ENCODE measurements at regions not wholly inside any gene's neighbourhood (a gene's known extent, or its start where the extent isn't known, plus 50 kb on each side); places are given as distances from the start of the nearest gene placed in this dataset.

DNA sequence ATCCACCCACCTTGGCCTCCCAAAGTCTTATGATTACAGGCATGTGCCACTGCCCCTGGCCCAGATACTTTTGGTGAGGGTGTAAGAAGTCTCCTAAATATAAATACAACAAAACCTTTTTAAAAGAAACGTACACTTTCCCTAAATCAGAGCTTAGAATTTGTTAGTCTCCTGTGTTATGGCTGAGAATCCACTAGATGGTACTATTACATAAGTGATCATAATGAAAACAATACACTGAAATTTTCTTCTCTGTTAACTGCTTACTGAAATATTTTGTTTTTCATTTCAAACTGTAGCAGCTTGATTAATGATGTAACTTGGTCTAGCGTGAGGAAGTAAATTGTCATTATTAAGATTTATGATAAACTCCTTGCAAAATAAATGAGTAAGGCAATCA lies 74.8 kb upstream of the FAM98A start:
- no peaks in the 10 kb centered on the region for H3K27me3 Mint-ChIP-seq
- no peak overlapping the region for H3K4me3 Mint-ChIP-seq (ENCODE audit: low read depth)
- no peak overlapping the region for H3K27ac Mint-ChIP-seq
- H3K9me3 Mint-ChIP-seq (ENCODE audit: low read depth): no peaks in the 10 kb centered on the region
- DNase-seq (ENCODE audit: low spot score, unreplicated experiment): no peak
- H3K4me1 Mint-ChIP-seq (ENCODE audit: low read depth): no peaks in the 10 kb centered on the region
- TF ChIP-seq, protein P1, sequence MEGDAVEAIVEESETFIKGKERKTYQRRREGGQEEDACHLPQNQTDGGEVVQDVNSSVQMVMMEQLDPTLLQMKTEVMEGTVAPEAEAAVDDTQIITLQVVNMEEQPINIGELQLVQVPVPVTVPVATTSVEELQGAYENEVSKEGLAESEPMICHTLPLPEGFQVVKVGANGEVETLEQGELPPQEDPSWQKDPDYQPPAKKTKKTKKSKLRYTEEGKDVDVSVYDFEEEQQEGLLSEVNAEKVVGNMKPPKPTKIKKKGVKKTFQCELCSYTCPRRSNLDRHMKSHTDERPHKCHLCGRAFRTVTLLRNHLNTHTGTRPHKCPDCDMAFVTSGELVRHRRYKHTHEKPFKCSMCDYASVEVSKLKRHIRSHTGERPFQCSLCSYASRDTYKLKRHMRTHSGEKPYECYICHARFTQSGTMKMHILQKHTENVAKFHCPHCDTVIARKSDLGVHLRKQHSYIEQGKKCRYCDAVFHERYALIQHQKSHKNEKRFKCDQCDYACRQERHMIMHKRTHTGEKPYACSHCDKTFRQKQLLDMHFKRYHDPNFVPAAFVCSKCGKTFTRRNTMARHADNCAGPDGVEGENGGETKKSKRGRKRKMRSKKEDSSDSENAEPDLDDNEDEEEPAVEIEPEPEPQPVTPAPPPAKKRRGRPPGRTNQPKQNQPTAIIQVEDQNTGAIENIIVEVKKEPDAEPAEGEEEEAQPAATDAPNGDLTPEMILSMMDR (IDR thresholded peaks at IDR 0.05; ENCODE audit: unreplicated experiment): peak; percentile 65
- H3K36me3 Mint-ChIP-seq (ENCODE audit: insufficient read depth): no peaks in the 10 kb centered on the region

DNA sequence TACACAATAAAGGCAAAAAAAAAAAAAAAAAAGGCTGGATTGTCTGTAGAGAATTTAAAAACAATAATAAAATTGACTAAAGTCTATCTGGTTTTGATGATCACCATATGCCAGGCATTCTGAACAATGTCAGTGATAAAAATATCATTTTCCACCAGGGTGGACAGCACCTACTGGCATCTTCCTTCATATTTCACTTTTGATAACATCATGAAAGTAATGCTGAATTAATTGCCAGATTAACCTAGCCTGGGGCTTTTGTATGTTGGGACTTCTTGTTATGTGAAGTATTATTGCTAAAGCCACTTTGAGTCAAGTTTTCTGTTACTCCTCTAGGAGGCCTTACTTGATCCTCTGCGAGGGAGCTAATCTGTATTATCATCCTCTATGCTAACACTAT lies 73.8 kb upstream of the FAM98A start:
- Mint-ChIP-seq H3K27me3 (no peaks in the 10 kb centered on the region), H3K4me3 (ENCODE audit: low read depth) (no peak overlapping the region), H3K36me3 (ENCODE audit: insufficient read depth) (no peaks in the 10 kb centered on the region), H3K9me3 (ENCODE audit: low read depth) (no peaks in the 10 kb centered on the region), H3K4me1 (ENCODE audit: low read depth) (no peaks in the 10 kb centered on the region), H3K27ac (no peak overlapping the region)
- TF ChIP-seq, protein P1 (IDR thresholded peaks at IDR 0.05; ENCODE audit: unreplicated experiment): no peak
- no peak for DNase-seq (ENCODE audit: low spot score, unreplicated experiment)

DNA sequence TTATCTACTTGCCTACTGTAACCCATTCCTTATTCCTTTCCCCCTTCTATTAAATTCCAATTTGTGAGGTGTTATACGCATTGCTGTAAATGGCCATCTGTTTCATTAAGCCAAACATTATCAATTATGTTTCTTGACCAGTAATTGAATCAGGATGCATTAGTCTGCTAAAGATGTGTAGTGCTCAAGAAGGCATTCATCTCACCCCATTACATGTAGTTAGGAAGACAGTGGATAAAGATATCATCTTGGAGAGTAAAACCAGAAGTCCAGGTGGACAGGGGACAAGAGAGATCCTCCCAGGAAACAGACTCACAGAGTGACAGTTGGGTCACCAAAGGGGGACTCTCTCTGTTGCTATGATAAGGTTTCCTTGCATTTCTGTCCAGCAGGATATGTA lies 73.3 kb upstream of the FAM98A start:
- no peaks in the 10 kb centered on the region for H3K4me1 Mint-ChIP-seq (ENCODE audit: low read depth)
- H3K27ac Mint-ChIP-seq: no peak overlapping the region
- no peak overlapping the region for H3K4me3 Mint-ChIP-seq (ENCODE audit: low read depth)
- H3K9me3 Mint-ChIP-seq (ENCODE audit: low read depth): no peaks in the 10 kb centered on the region
- TF ChIP-seq, protein P1 (IDR thresholded peaks at IDR 0.05; ENCODE audit: unreplicated experiment): no peak
- DNase-seq (ENCODE audit: low spot score, unreplicated experiment): no peak
- H3K27me3 Mint-ChIP-seq: no peaks in the 10 kb centered on the region
- no peaks in the 10 kb centered on the region for H3K36me3 Mint-ChIP-seq (ENCODE audit: insufficient read depth)

DNA sequence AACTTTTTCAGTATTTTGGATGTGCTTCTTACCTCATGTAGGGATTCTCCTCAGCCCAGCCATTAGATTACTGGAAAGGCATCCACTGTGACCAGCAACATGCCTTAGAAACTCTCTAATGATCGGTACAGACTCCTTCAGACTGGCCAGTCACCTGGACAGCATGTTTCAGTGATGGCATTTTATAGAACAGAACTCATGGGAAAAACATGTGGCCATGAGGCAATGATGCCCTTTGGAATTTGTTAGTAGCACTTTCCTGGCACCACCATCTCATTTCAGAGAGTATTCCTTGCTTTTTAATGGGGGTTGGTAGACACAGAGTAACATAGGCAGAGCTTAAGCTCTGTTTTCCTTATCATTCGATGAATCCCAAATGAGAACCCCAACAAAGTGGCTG lies 72.1 kb upstream of the FAM98A start:
- Mint-ChIP-seq H3K4me1 (ENCODE audit: low read depth) (no peaks in the 10 kb centered on the region), H3K36me3 (ENCODE audit: insufficient read depth) (no peaks in the 10 kb centered on the region), H3K9me3 (ENCODE audit: low read depth) (peaks cover 5% of the 10 kb centered on the region), H3K27me3 (no peaks in the 10 kb centered on the region), H3K27ac (no peak overlapping the region), H3K4me3 (ENCODE audit: low read depth) (no peak overlapping the region)
- TF ChIP-seq, protein P1 (IDR thresholded peaks at IDR 0.05; ENCODE audit: unreplicated experiment): no peak
- DNase-seq (ENCODE audit: low spot score, unreplicated experiment): no peak

DNA sequence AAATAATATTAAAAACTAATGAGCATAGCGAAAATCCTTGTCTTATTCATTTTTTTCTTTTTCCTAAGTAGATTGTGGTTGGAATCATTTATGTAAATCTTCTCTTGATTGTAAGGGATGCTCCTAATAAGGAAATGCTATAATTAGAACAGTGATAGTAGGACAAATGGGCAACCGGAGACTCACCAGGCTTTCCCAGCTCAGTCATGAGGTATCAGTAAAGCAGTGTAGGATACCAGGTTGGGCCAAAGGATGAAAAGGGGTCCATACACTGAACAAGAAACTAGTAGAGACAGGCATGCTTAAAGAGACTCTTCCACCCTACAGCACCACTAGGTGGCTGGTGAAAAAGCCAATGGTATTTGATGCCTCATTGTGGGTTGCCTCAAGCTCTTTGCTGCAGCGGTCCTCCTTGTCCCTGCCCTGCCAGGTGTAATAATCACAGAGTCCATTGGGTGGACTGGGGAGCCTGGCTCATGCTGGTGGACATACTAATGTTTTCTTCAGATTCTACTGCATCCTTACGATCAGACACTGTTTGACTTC lies 71.4 kb upstream of the FAM98A start:
- no peak overlapping the region for H3K4me3 Mint-ChIP-seq (ENCODE audit: low read depth)
- no peak for DNase-seq (ENCODE audit: low spot score, unreplicated experiment)
- H3K9me3 Mint-ChIP-seq (ENCODE audit: low read depth): peaks cover 5% of the 10 kb centered on the region
- TF ChIP-seq, protein P1 (IDR thresholded peaks at IDR 0.05; ENCODE audit: unreplicated experiment): no peak
- H3K4me1 Mint-ChIP-seq (ENCODE audit: low read depth): no peaks in the 10 kb centered on the region
- H3K27ac Mint-ChIP-seq: no peak overlapping the region
- no peaks in the 10 kb centered on the region for H3K36me3 Mint-ChIP-seq (ENCODE audit: insufficient read depth)
- no peaks in the 10 kb centered on the region for H3K27me3 Mint-ChIP-seq
